WERI-Rb-1 (cell line): ENCODE measurements at regions not wholly inside any gene's neighbourhood (a gene's known extent, or its start where the extent isn't known, plus 50 kb on each side); places are given as distances from the start of the nearest gene placed in this dataset.
"Not testable (repeated sequence)": the region's sequence is repeated elsewhere in the genome, so short reads cannot be mapped to it uniquely, and the experiment has no call there.

ENCODE experiments used
- DNase-seq: peaks from one replicate; pipeline ENCODE4 v3.0.0-alpha.2; 2020
- H3K27ac ChIP-seq: fragments of 250-450 bp; sonication (Bioruptor Pico); 2 replicates; pipeline ENCODE4 v1.5.1; 2020; ENCODE audit warnings: mild to moderate bottlenecking, moderate library complexity
- H3K27me3 ChIP-seq: fragments of 250-450 bp; sonication (Bioruptor Pico); 2 replicates; pipeline ENCODE4 v1.5.1; 2021; ENCODE audit warnings: mild to moderate bottlenecking, low read depth, moderate library complexity; ENCODE audit not compliant: insufficient read depth, severe bottlenecking
- H3K36me3 ChIP-seq: fragments of 250-450 bp; sonication (Bioruptor Pico); 2 replicates; pipeline ENCODE4 v1.5.1; 2020; ENCODE audit warnings: mild to moderate bottlenecking, moderate library complexity
- H3K4me3 ChIP-seq: 2 replicates; pipeline ENCODE4 v1.5.1; 2011; ENCODE audit warnings: low read depth, mild to moderate bottlenecking, control low read depth, low read length
- H3K9me3 ChIP-seq: fragments of 250-450 bp; sonication (Bioruptor Pico); 2 replicates; pipeline ENCODE4 v1.5.1; 2021; ENCODE audit warnings: mild to moderate bottlenecking, moderate library complexity; ENCODE audit not compliant: severe bottlenecking

GRCh38 chr16:32881631-32882030 lies 205.7 kb upstream of the TP53TG3 start:
- not testable (repeated sequence) for H3K27ac ChIP-seq, H3K4me3 ChIP-seq, DNase-seq, H3K27me3 ChIP-seq, H3K9me3 ChIP-seq, H3K36me3 ChIP-seq

GRCh38 chr16:32880009-32880408 lies 204.0 kb upstream of the TP53TG3 start:
- H3K27ac ChIP-seq, DNase-seq, H3K9me3 ChIP-seq, H3K36me3 ChIP-seq, H3K27me3 ChIP-seq, H3K4me3 ChIP-seq: not testable (repeated sequence)

GRCh38 chr16:32876718-32877117 lies 200.8 kb upstream of the TP53TG3 start:
- H3K27me3 ChIP-seq, DNase-seq, H3K4me3 ChIP-seq, H3K9me3 ChIP-seq, H3K36me3 ChIP-seq, H3K27ac ChIP-seq: not testable (repeated sequence)

GRCh38 chr16:32873783-32874182 lies 197.8 kb upstream of the TP53TG3 start:
- not testable (repeated sequence) for H3K27ac ChIP-seq, DNase-seq, H3K27me3 ChIP-seq, H3K36me3 ChIP-seq, H3K4me3 ChIP-seq, H3K9me3 ChIP-seq

- not testable (repeated sequence) for DNase-seq, H3K4me3 ChIP-seq, H3K27me3 ChIP-seq, H3K36me3 ChIP-seq, H3K27ac ChIP-seq, H3K9me3 ChIP-seq
These were observed 197.2 kb upstream of the TP53TG3 start for GRCh38 chr16:32873120-32873519.

- H3K36me3 ChIP-seq, DNase-seq, H3K27me3 ChIP-seq, H3K9me3 ChIP-seq, H3K4me3 ChIP-seq, H3K27ac ChIP-seq: not testable (repeated sequence)
These were observed 194.7 kb upstream of the TP53TG3 start for GRCh38 chr16:32870628-32871027.

GRCh38 chr16:32868334-32868733 lies 192.4 kb upstream of the TP53TG3 start:
- not testable (repeated sequence) for H3K9me3 ChIP-seq, H3K27ac ChIP-seq, H3K4me3 ChIP-seq, DNase-seq, H3K36me3 ChIP-seq, H3K27me3 ChIP-seq

- not testable (repeated sequence) for H3K27me3 ChIP-seq, H3K27ac ChIP-seq, H3K9me3 ChIP-seq, DNase-seq, H3K4me3 ChIP-seq, H3K36me3 ChIP-seq
These were observed 189.3 kb upstream of the TP53TG3 start for GRCh38 chr16:32865284-32865683.

- not testable (repeated sequence) for H3K9me3 ChIP-seq, H3K36me3 ChIP-seq, H3K27ac ChIP-seq, H3K27me3 ChIP-seq, DNase-seq, H3K4me3 ChIP-seq
These were observed 185.7 kb upstream of the TP53TG3 start for GRCh38 chr16:32861476-32862201.

- DNase-seq, result not testable (repeated sequence)
These were observed 171.4 kb upstream of the TP53TG3 start for GRCh38 chr16:32847379-32847778.

GRCh38 chr16:32845572-32845971 lies 169.6 kb upstream of the TP53TG3 start:
- not testable (repeated sequence) for H3K36me3 ChIP-seq, H3K27ac ChIP-seq, H3K9me3 ChIP-seq, H3K27me3 ChIP-seq, DNase-seq, H3K4me3 ChIP-seq

More at GRCh38 chr16:32847379-32847778, 171.4 kb upstream of the TP53TG3 start:
- H3K36me3 ChIP-seq, H3K9me3 ChIP-seq, H3K4me3 ChIP-seq, H3K27ac ChIP-seq, H3K27me3 ChIP-seq: not testable (repeated sequence)

- not testable (repeated sequence) for H3K9me3 ChIP-seq, H3K36me3 ChIP-seq, H3K4me3 ChIP-seq, H3K27me3 ChIP-seq, DNase-seq, H3K27ac ChIP-seq
These were observed 166.9 kb upstream of the TP53TG3 start for GRCh38 chr16:32842844-32843243.

GRCh38 chr16:32807280-32807679 lies 131.3 kb upstream of the TP53TG3 start:
- not testable (repeated sequence) for H3K4me3 ChIP-seq, H3K36me3 ChIP-seq, H3K27ac ChIP-seq, H3K9me3 ChIP-seq, DNase-seq, H3K27me3 ChIP-seq

- H3K27ac ChIP-seq, H3K27me3 ChIP-seq: not testable (repeated sequence)
These were observed 129.7 kb upstream of the TP53TG3 start for GRCh38 chr16:32805639-32806038.

More at GRCh38 chr16:32805639-32806038, 129.7 kb upstream of the TP53TG3 start:
- not testable (repeated sequence) for H3K36me3 ChIP-seq, H3K4me3 ChIP-seq, H3K9me3 ChIP-seq, DNase-seq
